Testis (tissue), 2 donors: ENCODE measurements at regions not wholly inside any gene's neighbourhood (a gene's known extent, or its start where the extent isn't known, plus 50 kb on each side); places are given as distances from the start of the nearest gene placed in this dataset.

ENCODE experiments used
- CTCF ChIP-seq, 3 experiments: fragments of 450-650 bp in 2 of 3; fragments of 200-600 bp in 1 of 3; sonication (generic) in 1 of 3; IDR thresholded peaks; one replicate each; pipeline ENCODE4 v1.5.1; 2016 to 2019; ENCODE audit warnings: antibody characterized with exemption in 3 of 3, mild to moderate bottlenecking in 2 of 3, moderate library complexity in 1 of 3
- POLR2A ChIP-seq: fragments of 450-650 bp; IDR thresholded peaks from one replicate; pipeline ENCODE4 v1.6.1; 2017; ENCODE audit warnings: antibody characterized with exemption, mild to moderate bottlenecking, moderate library complexity

GRCh38 chr16:9655051-9655450 is 527.2 kb downstream of the GRIN2A start:
- TF ChIP-seq CTCF (IDR thresholded peaks at IDR 0.05) (no peak), POLR2A (no peak)
